Osteoblast (primary cell): ENCODE measurements at regions not wholly inside any gene's neighbourhood (a gene's known extent, or its start where the extent isn't known, plus 50 kb on each side); places are given as distances from the start of the nearest gene placed in this dataset.
"Not testable (repeated sequence)": the region's sequence is repeated elsewhere in the genome, so short reads cannot be mapped to it uniquely, and the experiment has no call there.

Experiments used
- DNase-seq: peaks from one replicate; pipeline ENCODE4 v3.0.0; 2011; ENCODE audit warnings: low spot score, mixed read lengths; ENCODE audit not compliant: insufficient read length; ENCODE audit errors: missing footprints
- H2AFZ ChIP-seq: 2 replicates; pipeline ENCODE4 v1.6.0; 2011; ENCODE audit warnings: mild to moderate bottlenecking, low read length
- H3K27ac ChIP-seq: 2 replicates; pipeline ENCODE4 v1.5.1; 2011; ENCODE audit warnings: mild to moderate bottlenecking, low read depth, low read length, moderate library complexity
- H3K27me3 ChIP-seq: 2 replicates; pipeline ENCODE4 v1.6.0; 2012; ENCODE audit warnings: mild to moderate bottlenecking, control low read depth, inconsistent platforms, low read length, moderate library complexity; ENCODE audit not compliant: insufficient read depth
- H3K36me3 ChIP-seq: 2 replicates; pipeline ENCODE4 v1.5.1; 2011; ENCODE audit warnings: mild to moderate bottlenecking, low read length, control low read depth, moderate library complexity; ENCODE audit not compliant: insufficient read depth
- H3K4me1 ChIP-seq: 2 replicates; pipeline ENCODE4 v1.5.1; 2011; ENCODE audit warnings: mild to moderate bottlenecking, low read length, control low read depth, moderate library complexity; ENCODE audit not compliant: insufficient read depth
- H3K4me2 ChIP-seq: 2 replicates; pipeline ENCODE4 v1.6.0; 2011; ENCODE audit warnings: mild to moderate bottlenecking, low read length; ENCODE audit not compliant: insufficient read depth
- H3K4me3 ChIP-seq: fragments of 200-600 bp; sonication (generic); 3 replicates; pipeline ENCODE4 v1.5.1; 2012; ENCODE audit warnings: mild to moderate bottlenecking, low read length, inconsistent platforms; ENCODE audit not compliant: insufficient read depth
- H3K79me2 ChIP-seq: 2 replicates; pipeline ENCODE4 v1.6.0; 2012; ENCODE audit warnings: mild to moderate bottlenecking, low read length, control low read depth, inconsistent platforms; ENCODE audit not compliant: insufficient read depth
- H3K9me3 ChIP-seq: 2 replicates; pipeline ENCODE4 v1.5.1; 2011; ENCODE audit warnings: low read depth, low read length, control low read depth
- H4K20me1 ChIP-seq: 2 replicates; pipeline ENCODE4 v1.6.0; 2012; ENCODE audit warnings: mild to moderate bottlenecking, low read length, control low read depth; ENCODE audit not compliant: insufficient read depth
- CTCF ChIP-seq: IDR thresholded peaks from 2 replicates; pipeline ENCODE4 v1.5.1; 2011; ENCODE audit warnings: mild to moderate bottlenecking, low read depth, low read length, moderate library complexity; ENCODE audit errors: extremely low read depth

- no peak overlapping the region for H2AFZ ChIP-seq
- no peak overlapping the region for H3K4me3 ChIP-seq
- H3K9me3 ChIP-seq = no peaks in the 10 kb centered on the region
- H3K4me2 ChIP-seq = no peak overlapping the region
- TF ChIP-seq CTCF = no peak
- H3K4me1 ChIP-seq = no peaks in the 10 kb centered on the region
- no peaks in the 10 kb centered on the region for H3K79me2 ChIP-seq
- no peaks in the 10 kb centered on the region for H3K36me3 ChIP-seq
- H3K27ac ChIP-seq = no peak overlapping the region
- no peaks in the 10 kb centered on the region for H4K20me1 ChIP-seq
- H3K27me3 ChIP-seq = no peaks in the 10 kb centered on the region
- DNase-seq = no peak
Observed at GRCh38 chr6:16885411-16886160, 124.3 kb upstream of the ATXN1 start.

GRCh38 chr6:16884526-16884925 lies 123.3 kb upstream of the ATXN1 start:
- no peak overlapping the region for H3K4me2 ChIP-seq
- no peaks in the 10 kb centered on the region for H3K79me2 ChIP-seq
- no peak overlapping the region for H2AFZ ChIP-seq
- no peak for TF ChIP-seq CTCF
- H3K27me3 ChIP-seq = no peaks in the 10 kb centered on the region
- DNase-seq = no peak
- H3K36me3 ChIP-seq = no peaks in the 10 kb centered on the region
- no peaks in the 10 kb centered on the region for H3K9me3 ChIP-seq
- no peak overlapping the region for H3K4me3 ChIP-seq
- no peaks in the 10 kb centered on the region for H4K20me1 ChIP-seq
- H3K27ac ChIP-seq = no peak overlapping the region
- H3K4me1 ChIP-seq = no peaks in the 10 kb centered on the region

- Histone ChIP-seq H3K4me1 (no peaks in the 10 kb centered on the region), H3K9me3 (no peaks in the 10 kb centered on the region), H3K79me2 (no peaks in the 10 kb centered on the region), H4K20me1 (no peaks in the 10 kb centered on the region), H3K4me2 (no peak overlapping the region), H3K27ac (no peak overlapping the region), H2AFZ (no peak overlapping the region), H3K36me3 (no peaks in the 10 kb centered on the region), H3K27me3 (no peaks in the 10 kb centered on the region), H3K4me3 (no peak overlapping the region)
- no peak for DNase-seq
- TF ChIP-seq CTCF = no peak
Observed at GRCh38 chr6:16883414-16883813, 122.2 kb upstream of the ATXN1 start.

- Histone ChIP-seq H3K9me3 (no peaks in the 10 kb centered on the region), H3K36me3 (no peaks in the 10 kb centered on the region), H3K27ac (no peak overlapping the region), H2AFZ (no peak overlapping the region), H4K20me1 (no peaks in the 10 kb centered on the region), H3K4me3 (no peak overlapping the region), H3K4me2 (no peak overlapping the region), H3K79me2 (no peaks in the 10 kb centered on the region), H3K27me3 (no peaks in the 10 kb centered on the region), H3K4me1 (no peaks in the 10 kb centered on the region)
- TF ChIP-seq CTCF = no peak
- no peak for DNase-seq
Observed at GRCh38 chr6:16882230-16882629, 121.0 kb upstream of the ATXN1 start.

- H3K4me2 ChIP-seq, H3K9me3 ChIP-seq, H3K27ac ChIP-seq, H2AFZ ChIP-seq, H3K4me1 ChIP-seq, H3K4me3 ChIP-seq, H3K36me3 ChIP-seq, H3K79me2 ChIP-seq, DNase-seq, H4K20me1 ChIP-seq: not testable (repeated sequence)
- H3K27me3 ChIP-seq = peaks cover 15% of the 10 kb centered on the region
Observed at GRCh38 chr6:16876852-16877251, 115.6 kb upstream of the ATXN1 start.
